GM19328 (cell line): ENCODE measurements at regions not wholly inside any gene's neighbourhood (a gene's known extent, or its start where the extent isn't known, plus 50 kb on each side); places are given as distances from the start of the nearest gene placed in this dataset.
"Not testable (repeated sequence)": the region's sequence is repeated elsewhere in the genome, so short reads cannot be mapped to it uniquely, and the experiment has no call there.

Experiments
- ATAC-seq: cut with Tn5 transposase; IDR thresholded peaks from one replicate; pipeline ENCODE4 v1.9.1; 2021; ENCODE audit warnings: mild to moderate bottlenecking, moderate library complexity; ENCODE audit not compliant: unreplicated experiment

DNA sequence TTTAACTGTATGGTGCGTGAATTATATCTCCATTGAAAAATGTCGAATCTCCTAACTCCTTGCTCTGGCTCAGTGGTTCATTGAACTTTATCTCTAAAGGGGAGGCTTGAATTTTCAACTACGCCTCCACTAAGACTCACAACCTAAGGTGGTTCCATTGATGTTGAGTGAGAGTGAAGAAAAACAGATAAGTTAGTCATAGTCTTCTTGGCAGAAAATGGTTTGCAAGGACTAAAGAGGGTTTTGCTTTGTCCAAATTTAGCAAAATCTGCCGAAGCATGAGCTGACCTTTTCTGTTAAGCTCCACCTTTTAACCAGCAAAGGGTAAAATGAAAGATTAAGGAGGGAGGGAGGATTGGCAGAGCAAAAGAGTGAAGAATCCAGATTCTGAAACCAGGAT lies 290.2 kb upstream of the SPTLC3 start:
- ATAC-seq: no peak

DNA sequence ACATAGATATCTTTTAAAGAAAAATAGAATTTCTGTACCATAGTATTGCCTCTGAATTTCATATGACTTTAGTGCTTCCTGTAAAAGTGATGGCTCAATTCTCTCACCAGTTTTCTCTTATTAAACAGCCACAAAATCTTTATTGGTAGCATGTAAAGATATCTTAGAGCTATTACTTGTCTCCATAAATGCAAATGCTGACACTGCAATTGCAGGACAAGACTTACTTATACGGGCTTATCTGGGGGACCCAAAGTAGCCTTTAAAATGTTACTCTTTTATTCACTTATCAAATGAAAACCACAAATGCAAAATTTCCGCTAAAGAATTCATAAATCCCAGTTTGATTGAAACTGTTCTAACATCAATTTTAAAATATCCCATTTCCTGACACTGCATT lies 287.1 kb upstream of the SPTLC3 start:
- ATAC-seq: no peak

GRCh38 chr20:12722091-12722490 lies 286.7 kb upstream of the SPTLC3 start:
- ATAC-seq: no peak

DNA sequence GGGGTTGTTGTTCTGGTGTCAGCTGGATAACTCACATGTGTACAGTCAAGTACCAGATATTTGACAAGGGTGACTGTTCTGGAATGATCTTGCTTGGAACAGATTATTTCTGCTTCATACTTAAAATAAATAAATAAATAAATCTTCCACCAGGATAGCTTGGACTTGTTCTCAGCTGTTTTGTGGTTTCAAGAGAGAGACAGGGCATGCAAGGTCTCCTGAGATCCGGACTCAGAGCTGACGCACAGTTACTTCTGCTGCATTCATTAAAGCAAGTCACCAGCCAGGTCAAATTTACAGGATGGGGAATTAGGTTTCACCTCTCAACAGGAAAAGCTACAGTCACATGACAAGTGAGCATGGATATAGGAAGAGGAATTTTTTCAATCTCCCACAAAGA lies 285.0 kb upstream of the SPTLC3 start:
- no peak for ATAC-seq

DNA sequence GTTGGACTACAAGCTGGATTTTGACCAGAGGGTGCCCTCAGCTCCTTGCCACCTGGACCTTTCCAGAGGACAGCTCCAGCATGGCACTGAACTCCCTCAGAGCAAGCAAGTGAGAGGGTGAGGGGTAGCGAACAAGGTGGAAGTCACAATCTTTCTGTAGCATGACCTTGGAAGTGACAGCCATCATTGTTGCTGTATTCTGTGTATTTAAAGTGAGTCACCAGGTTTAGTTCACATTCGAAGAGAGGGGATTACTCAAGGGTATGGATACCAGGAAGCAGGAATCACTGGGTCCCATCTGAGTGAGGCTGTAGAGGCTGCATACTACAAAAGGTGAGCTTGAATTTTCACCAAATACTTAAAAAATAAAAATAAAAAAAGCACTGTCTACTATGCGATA lies 280.0 kb upstream of the SPTLC3 start:
- ATAC-seq: no peak

GRCh38 chr20:12729326-12729725 lies 279.4 kb upstream of the SPTLC3 start:
- ATAC-seq: no peak

DNA sequence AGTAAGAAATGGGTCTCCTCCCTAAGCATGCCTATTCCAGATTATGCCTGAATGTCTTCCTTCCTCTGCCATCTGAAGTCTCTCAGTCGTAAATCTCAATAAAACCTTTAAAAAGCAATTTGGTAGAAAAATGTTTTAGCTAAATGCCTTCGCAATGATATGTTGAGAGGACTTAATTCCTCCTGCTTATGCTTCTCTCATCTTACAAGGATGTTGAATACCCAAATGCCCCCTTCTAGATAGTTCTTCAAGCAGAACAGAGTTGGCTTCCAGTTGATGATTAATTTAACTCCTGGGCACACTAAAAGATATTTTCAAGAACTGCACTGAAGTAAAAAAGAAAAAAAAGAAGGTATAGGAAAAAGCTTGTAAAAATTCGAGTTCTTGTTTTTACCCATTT lies 275.0 kb upstream of the SPTLC3 start:
- no peak for ATAC-seq

DNA sequence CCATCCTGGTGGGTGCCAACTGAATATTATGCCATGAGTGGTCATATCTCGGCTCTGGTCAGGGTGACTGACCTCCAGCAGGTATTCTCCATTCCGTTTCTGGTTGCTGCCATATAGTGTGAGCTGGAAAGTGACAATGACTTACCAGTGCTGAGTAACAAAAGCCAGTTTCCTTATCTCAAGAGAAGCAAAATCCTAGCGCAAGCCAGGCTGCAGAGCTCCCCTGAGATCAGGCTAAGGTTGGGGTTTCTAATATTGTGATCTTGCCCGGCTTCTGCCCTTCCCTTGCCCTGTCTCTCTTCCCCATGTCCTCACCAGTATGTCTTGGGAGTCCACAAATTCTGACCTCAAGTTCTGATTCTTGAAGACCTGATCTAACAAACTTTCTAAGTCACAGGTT lies 271.3 kb upstream of the SPTLC3 start:
- no peak for ATAC-seq

DNA sequence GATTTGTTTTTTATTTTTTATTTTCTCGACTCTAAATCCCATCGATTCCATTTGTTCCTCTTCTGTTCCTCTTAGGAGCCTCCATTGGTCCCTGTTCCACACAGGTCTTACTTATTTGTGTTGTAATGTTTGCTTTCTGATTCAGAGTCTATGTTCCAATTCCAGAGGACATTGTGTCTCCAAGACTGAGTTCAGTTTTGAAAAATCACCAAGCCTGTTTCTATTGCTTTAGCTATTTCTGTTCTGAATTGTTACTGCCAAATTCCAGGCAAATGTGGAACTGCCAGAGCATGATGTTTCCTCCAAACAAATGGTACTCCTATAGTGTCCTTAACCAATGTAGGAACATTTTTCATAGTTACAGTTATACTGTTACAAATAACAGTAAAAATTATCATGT lies 270.9 kb upstream of the SPTLC3 start:
- ATAC-seq: no peak

GRCh38 chr20:12740647-12741046 lies 268.1 kb upstream of the SPTLC3 start:
- ATAC-seq: no peak

- no peak for ATAC-seq
Observed at GRCh38 chr20:12744037-12744436, 264.7 kb upstream of the SPTLC3 start.

DNA sequence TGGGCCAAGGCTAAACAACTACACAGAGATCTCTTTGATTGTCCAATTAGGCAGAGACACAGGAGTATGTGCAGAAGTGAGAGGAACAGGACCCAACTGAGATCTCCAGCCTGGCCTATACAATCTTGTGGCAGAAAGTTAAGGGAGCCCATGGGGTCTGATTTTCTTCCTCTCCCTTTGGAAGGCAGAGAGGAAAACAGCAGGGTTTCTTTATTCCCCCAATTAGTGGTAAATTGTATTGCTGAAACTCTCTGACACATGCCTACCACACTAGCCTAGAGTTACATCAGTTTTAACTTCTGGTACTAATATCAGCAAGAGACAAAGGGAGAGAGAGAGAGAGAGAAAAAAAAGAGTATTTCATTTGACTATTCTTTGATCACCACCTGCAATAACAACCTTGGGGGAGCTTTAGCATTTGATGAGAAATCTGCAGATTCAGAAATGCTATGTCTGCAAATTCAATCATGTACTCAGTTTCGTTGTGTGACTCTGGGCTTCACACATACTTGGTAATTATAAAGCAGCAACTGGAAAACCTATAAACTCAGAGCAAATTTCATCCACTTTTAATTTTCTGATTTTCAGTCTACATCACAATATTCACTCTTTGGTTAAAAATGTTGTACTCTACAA lies 260.3 kb upstream of the SPTLC3 start:
- no peak for ATAC-seq

GRCh38 chr20:12750221-12750620 lies 258.6 kb upstream of the SPTLC3 start:
- ATAC-seq: no peak

GRCh38 chr20:12752900-12753693 lies 255.7 kb upstream of the SPTLC3 start:
- ATAC-seq: not testable (repeated sequence)

- ATAC-seq: not testable (repeated sequence)
Observed at GRCh38 chr20:12753742-12754141, 255.0 kb upstream of the SPTLC3 start.

GRCh38 chr20:12759493-12759892 lies 249.3 kb upstream of the SPTLC3 start:
- ATAC-seq: not testable (repeated sequence)

DNA sequence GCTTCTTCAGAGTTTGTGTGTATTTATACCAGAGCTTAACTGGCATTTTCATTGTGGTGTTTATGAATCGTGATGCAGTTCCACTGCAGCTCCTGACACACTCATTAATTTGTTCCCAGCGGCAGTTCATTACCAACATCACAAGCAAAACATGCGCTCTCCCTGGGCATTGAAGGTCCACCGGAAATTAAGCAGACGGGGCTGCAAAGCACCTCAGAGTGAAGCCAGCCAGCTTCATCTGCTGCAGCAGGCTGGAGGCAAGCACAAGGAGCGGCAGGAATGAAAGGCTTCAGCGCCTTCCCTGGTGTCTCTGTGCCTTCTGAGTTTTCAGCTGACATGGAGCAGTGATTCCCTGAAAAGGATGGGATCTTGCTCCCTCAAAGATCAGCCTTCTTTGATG lies 246.0 kb upstream of the SPTLC3 start:
- ATAC-seq: no peak

GRCh38 chr20:12763406-12763805 lies 245.4 kb upstream of the SPTLC3 start:
- ATAC-seq: no peak

- no peak for ATAC-seq
Observed at GRCh38 chr20:12764053-12764452, 244.7 kb upstream of the SPTLC3 start.

GRCh38 chr20:12764851-12765250 lies 243.9 kb upstream of the SPTLC3 start:
- ATAC-seq: no peak

DNA sequence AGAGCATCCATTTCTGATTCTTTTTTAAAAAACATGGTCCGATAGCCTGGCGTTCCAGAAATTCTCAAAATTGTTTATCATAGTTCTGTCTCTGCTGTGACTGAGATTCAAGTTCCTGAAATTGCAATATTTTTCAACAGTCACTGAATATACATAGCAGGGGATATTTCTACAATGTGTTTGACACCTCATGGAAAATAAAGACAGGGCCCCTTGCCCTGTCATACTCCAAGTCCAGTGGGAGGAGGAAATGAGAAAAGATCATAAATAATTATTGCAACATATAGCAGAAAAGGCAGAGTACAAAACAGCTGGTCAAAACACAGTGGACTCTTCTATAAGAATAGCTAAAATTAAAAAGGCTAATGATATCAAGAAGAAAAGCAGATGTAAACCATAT lies 234.8 kb upstream of the SPTLC3 start:
- ATAC-seq: no peak

- ATAC-seq: no peak
Observed at GRCh38 chr20:12775041-12775440, 233.7 kb upstream of the SPTLC3 start.

DNA sequence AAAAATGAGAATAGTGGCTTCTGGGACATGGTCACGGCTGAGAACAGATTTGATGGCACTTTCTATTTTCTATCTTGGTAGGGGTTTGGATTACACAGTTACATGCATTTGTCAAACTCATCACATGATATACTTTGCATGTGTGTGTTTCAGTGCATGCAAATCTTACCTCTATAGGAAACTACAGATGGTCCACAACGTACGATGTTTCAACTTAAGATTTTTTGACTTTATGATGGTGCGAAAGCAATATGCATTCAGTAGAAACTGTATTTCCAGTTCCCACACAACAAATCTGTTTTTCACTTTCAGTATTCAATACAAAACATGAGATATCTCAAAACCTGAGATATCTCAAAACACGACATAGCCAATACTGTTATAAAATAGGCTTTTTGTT lies 231.8 kb upstream of the SPTLC3 start:
- no peak for ATAC-seq
